ENCODE measurements at regions not wholly inside any gene's neighbourhood (a gene's known extent, or its start where the extent isn't known, plus 50 kb on each side); places are given as distances from the start of the nearest gene placed in this dataset.

DNA sequence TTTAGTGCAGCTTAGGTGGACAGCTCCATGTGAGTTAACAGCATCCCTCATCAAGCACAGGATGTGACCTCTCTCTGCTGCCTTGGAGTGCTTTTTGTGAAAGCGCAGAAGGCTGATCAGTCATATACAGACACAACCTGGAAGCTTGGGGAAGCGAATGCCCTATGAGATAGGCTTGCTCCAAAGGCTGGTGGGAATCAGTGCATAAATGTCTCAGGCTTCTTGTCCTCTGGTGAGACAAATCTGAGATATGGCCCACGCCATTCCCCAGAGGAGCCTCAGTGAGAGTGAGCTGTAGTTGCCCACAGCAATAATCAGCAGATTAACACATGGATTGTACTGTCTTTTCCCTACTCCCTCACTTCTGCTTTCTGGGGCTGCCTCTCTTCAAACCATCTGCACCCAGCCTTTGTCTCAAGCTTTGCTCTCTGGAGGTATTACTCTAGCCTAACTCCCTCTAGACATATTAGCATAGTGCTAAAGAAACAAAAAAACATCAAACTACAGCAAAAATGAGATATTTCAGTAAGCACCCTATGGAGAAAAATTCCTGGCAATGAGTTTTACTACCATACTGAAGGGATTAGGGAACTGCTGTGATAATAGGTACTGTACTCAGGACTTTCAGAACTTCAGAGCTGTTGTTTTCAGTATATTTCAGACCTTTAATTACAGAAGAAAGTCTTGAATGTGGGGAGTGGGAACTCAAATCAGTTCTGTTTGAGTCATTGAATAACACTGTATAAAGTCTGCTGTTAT lies 113.7 kb downstream of the OXSM start:
- DNase-seq (ENCODE audit: low read depth) = peak; percentile 7
- TF ChIP-seq, protein P1, sequence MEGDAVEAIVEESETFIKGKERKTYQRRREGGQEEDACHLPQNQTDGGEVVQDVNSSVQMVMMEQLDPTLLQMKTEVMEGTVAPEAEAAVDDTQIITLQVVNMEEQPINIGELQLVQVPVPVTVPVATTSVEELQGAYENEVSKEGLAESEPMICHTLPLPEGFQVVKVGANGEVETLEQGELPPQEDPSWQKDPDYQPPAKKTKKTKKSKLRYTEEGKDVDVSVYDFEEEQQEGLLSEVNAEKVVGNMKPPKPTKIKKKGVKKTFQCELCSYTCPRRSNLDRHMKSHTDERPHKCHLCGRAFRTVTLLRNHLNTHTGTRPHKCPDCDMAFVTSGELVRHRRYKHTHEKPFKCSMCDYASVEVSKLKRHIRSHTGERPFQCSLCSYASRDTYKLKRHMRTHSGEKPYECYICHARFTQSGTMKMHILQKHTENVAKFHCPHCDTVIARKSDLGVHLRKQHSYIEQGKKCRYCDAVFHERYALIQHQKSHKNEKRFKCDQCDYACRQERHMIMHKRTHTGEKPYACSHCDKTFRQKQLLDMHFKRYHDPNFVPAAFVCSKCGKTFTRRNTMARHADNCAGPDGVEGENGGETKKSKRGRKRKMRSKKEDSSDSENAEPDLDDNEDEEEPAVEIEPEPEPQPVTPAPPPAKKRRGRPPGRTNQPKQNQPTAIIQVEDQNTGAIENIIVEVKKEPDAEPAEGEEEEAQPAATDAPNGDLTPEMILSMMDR (IDR thresholded peaks at IDR 0.05; ENCODE audit: low read depth, low read length) = no peak

DNA sequence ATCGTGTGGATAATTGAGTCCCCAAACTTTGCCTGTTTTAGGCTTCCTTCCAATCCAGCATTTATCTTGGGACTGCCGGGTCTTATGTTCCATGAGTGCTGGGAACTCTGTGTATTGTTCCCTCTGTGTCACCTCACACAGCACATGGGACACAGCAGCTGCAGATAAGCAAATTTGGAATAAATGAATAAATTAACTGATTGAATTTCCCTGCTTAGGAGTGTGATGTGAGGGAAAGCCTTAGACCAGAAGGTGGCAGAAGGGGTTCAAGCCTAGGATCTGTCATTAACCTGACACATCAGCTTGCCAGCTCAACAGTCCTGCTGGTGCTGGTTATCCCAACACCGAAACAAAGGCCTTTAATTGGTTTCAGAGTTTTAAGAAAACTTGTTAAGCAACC lies 114.3 kb downstream of the OXSM start:
- no peak overlapping the region for H3K4me3 ChIP-seq (ENCODE audit: low read depth, low read length)
- DNase-seq (ENCODE audit: low read depth) = peak; percentile 6
- no peak for TF ChIP-seq MAX (IDR thresholded peaks at IDR 0.05; ENCODE audit: low read depth, low read length)
- TF ChIP-seq, protein P1 (IDR thresholded peaks at IDR 0.05; ENCODE audit: low read depth, low read length) = peak; percentile 19

More for the DNA sequence above, 113.7 kb downstream of the OXSM start:
- H3K4me3 ChIP-seq (ENCODE audit: low read depth, low read length) = no peak overlapping the region

DNA sequence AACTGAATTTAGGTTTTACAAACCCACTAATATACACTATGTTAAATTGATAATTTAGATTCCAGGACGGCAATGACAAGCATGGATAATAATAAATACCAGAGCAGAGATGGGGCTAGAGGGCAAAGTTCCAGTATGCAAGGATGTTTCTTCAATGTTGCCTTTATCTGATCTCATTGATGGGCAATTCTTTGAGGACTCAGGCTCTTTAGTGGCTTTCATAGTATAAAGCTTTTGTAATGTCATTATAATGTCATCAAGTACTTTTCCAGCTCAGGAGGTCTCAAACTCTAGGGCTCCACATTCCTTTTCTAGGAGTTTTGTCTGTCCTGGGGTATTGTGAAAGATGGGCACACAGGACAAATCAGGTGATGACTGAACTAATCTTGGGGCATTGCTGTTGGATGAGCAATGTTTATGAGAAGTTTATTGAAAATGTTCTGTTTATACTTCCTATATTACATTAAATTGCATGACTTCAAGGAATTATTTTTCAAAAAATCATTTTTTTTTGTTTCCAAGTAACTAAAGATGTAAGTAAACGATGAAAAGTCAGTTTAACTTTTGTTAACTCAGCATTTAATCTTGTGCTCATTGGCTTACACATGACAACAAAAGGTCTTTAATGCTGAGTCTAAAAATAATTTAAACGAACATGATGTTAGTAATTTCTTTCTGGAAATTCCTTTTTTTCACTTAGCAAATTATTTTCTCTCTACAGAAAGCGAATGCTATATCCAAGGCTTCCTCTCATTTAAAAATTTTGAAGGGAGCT lies 116.4 kb downstream of the OXSM start:
- H3K4me3 ChIP-seq (ENCODE audit: low read depth, low read length) = no peak overlapping the region
- no peak for DNase-seq (ENCODE audit: low read depth)
- TF ChIP-seq POLR2A (IDR thresholded peaks at IDR 0.05; ENCODE audit: extremely low read depth, insufficient read length) = no peak
- TF ChIP-seq MYC (IDR thresholded peaks at IDR 0.05; ENCODE audit: low read depth, low read length) = no peak
- TF ChIP-seq MAX (IDR thresholded peaks at IDR 0.05; ENCODE audit: low read depth, low read length) = no peak
- TF ChIP-seq, protein P1 (IDR thresholded peaks at IDR 0.05; ENCODE audit: low read depth, low read length) = no peak

- no peak for DNase-seq (ENCODE audit: low read depth)
- TF ChIP-seq MYC (IDR thresholded peaks at IDR 0.05; ENCODE audit: low read depth, low read length) (no peak), POLR2A (IDR thresholded peaks at IDR 0.05; ENCODE audit: extremely low read depth, insufficient read length) (no peak), MAX (IDR thresholded peaks at IDR 0.05; ENCODE audit: low read depth, low read length) (no peak)
- TF ChIP-seq, protein P1 (IDR thresholded peaks at IDR 0.05; ENCODE audit: low read depth, low read length) = no peak
- H3K4me3 ChIP-seq (ENCODE audit: low read depth, low read length) = no peak overlapping the region
Measured at GRCh38 chr3:25907081-25907480, 117.2 kb downstream of the OXSM start.

DNA sequence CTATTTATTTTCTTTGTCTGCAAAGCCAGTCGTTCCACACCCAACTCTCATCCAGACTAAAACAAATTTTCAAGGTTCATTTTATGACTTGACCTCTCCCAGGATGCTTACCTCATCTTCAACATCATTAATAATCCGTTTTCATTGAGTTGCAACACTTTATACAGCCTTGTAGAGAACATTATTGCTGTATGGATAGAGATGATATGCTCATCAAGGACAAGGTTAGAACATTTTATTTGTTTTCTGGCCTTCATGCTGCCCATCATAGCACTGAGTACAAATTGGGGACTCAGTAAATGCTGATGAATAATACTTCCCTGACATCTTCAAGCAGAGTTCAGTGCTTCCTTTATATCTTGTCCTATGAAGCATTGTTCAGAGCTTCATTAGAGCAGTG lies 120.2 kb downstream of the OXSM start:
- no peak for DNase-seq (ENCODE audit: low read depth)
- no peak overlapping the region for H3K4me3 ChIP-seq (ENCODE audit: low read depth, low read length)
- TF ChIP-seq POLR2A (IDR thresholded peaks at IDR 0.05; ENCODE audit: extremely low read depth, insufficient read length) = no peak
- no peak for TF ChIP-seq MAX (IDR thresholded peaks at IDR 0.05; ENCODE audit: low read depth, low read length)
- TF ChIP-seq, protein P1 (IDR thresholded peaks at IDR 0.05; ENCODE audit: low read depth, low read length) = no peak
- TF ChIP-seq MYC (IDR thresholded peaks at IDR 0.05; ENCODE audit: low read depth, low read length) = no peak
